DMS79 treated with DMSO at 0.1 percent for 48 hours (cell line): ENCODE measurements at regions not wholly inside any gene's neighbourhood (a gene's known extent, or its start where the extent isn't known, plus 50 kb on each side); places are given as distances from the start of the nearest gene placed in this dataset.
"Not testable (repeated sequence)": the region's sequence is repeated elsewhere in the genome, so short reads cannot be mapped to it uniquely, and the experiment has no call there.

Experiments used
- DNase-seq: peaks from one replicate; lab custom pipeline; 2025; lab: John Stamatoyannopoulos, UW

DNA sequence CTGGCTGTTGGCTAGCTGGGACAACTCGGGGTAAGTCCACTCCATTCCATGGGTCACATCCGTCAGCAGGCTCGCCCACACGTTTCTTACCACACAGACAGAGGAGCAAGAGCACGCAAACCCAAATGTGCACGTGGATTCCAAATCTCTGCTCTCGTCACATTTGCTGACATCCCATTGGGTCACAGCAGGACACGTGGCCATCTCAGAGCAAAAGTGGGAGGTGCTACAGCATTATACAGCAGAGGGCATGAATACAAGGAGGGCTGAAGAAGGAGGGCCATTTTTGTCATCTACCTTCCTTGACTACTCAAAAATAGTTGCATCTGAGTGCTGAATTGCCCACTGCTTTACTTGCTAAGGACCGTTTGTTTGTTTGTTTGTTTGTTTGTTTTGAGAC, 84.7 kb downstream of the RBBP6 start:
- DNase-seq, result no peak

DNA sequence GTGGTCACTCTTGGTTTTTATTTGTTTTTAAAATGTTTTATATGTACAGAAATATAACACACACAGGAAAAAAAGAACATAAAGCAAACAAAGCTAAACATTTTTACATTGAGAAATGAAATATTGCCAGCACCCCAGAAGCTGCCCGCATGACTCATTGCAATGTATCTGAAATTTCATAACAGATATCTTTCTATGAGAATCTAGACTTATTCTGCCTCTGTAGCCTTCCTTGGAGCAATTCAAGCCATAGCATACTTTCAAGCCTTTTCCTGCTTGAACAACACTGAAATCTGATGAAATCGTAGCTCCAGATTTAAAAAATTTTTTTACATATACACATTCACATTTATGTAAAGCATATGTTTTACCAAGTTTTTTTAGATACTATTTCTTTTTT, 86.9 kb downstream of the RBBP6 start:
- DNase-seq, result no peak

DNA sequence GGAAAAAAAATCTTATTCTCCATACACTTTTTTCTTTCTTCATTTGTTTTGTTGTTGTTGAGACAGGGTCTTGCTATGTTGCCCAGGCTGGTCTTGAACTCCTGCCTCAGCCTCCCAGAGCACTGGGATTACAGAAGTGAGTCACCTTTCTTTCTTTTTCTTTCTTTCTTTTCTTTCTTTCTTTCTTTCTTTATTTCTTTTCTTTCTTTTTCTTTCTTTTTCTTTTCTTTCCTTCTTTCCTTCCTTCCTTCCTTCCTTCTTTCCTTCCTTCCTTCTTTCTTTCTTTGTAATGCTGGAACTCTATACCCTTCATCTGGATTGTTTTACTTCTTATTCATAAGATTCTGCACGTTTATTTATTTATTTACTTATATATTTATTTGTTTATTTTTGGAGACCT, 94.5 kb upstream of the TNRC6A start:
- no peak for DNase-seq

DNA sequence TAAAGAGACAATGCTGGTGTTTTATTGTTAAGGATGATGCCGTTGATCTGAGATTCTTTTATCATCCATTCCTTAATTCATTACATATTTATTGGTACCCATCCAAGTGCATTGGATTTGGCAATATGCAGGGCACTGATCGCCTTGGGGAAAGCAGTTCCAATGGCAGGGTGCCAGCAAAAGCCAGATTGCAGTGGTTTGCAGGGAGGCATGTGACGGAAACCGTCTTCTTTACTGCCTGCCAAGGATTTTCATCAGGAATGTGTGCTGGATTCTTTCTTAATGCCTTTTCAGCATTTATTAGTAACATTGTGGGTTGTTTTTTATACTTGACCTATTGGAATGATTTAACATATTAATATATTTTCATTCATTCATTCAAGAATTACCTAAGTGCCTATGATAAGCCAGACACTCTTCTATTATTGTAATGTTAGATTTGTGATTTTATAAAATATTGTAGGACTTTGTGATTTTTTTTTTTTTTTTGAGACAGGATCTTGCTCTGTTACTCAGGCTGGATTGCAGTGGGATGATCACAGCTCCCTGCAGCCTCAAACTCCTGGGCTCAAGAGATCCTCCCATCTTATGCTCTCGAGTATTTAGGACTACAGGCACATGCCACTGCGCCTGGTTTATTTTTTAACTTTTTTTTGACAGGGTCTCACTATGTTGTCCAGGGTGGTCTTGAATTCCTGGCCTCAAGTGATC, 93.4 kb upstream of the TNRC6A start:
- peak; percentile 55 for DNase-seq

DNA sequence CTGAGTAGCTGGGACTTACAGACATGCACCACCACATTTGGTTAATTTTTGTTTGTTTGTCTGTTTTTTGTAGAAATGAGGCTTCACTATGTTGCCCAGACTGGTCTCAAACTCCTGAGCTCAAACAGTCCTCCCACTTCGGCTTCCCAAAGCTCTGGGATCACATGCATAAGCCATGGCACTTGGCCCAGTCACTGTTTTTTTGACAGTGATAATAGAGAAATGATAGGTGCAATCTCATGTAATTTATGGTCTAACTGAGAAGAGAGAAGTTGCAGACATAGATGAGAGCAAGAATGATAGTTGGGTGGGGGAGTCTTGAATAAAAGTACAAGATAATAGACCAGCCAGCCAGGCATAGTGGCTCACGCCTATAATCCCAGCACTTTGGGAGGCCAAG, 89.7 kb upstream of the TNRC6A start:
- no peak for DNase-seq

DNA sequence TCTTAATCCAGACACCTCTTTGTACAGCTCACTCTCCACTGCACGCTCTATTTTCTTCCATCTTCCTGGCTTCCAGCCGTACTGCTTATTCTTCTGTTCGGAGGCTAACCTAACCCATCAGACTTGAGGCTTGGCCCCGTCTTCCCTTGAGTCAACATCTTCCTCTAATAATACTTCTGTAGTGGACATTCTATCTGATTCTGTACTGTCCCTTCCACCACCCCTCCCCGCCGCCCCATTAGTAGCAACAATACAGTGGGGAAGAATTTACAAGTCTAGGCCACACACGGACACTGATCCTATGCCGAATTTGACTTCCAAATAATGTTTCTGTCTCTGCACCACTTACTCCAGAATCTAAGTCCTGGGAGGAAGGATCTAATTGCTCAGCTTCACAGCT, 86.0 kb upstream of the TNRC6A start:
- DNase-seq, result no peak

DNA sequence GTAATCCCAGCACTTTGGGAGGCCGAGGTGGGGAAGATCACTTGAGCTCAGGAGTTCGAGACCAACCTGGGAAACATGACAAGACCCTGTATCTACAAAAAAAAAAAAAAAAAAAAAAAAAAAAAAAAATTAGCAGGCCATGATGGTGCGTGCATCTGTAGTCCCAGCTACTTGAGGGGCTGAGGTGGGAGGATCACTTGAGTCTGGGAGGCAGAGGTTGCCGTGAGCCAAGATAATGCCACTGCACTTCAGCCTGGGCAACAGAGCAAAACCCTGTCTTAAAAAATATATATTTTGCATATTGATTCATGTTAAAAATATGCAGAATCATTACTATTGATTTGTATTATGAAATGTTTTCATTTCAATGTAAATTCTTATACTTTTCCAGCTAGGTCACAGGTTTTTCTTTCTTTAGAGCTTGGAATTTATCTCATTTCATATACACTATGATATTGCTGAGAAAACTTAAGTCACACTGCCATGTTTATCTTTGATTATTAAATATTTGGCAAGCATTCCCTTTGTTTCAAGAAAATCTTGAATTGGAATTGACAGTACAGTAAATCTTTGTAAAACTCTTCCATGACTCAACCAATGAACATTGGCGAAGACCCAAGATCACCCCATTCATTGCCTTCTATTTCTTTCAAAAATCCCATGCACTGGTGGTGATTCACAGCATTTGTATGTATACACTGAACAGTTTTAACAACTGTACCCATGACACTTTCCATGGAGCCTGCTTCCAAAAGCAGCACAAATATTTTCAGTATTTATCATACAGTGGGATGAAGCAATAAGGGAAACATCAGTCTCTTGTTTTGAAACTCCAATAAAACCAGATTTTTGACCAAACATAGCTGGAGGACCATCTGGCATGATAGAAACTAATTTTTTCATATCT, 83.5 kb upstream of the TNRC6A start:
- DNase-seq, result no peak

DNA sequence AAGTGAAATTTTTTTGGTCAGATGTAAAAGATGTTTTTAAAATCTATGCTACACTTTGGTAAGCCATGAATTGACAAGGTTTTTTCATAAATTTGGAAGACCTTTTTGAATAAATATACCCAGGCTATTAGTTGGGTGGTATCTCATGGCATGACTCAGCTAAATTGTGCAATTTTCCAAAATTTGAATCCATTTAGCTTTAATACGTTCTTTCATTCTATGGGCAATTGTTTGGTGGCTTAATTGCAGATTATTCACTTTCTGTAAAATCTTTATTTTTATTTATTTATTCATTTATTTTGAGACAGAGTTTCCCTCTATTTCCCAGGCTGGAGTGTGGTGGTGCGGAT, 82.8 kb upstream of the TNRC6A start:
- no peak for DNase-seq

DNA sequence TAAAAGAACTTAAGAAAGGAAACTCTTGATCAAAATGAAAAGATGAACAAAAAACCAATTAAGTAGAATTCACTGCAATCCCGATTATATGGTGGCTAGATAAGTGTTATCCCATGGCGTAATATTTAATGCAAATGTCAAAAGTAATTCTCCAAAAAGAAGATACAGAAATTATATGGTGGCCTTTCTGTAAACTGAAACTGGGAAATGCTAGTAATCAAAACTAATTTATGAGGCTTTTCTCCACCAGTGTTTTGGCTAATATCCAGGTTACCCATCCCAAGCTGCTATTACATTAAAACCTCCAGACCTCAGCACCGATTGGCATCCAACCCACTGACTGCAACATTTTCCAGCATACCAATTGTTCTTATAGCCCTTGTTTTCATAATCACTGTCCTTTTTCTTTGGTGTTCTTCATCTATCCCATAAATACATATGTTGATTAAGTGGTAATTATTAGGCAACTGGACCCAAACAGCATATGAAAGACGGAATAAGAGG, 77.2 kb upstream of the TNRC6A start:
- no peak for DNase-seq

DNA sequence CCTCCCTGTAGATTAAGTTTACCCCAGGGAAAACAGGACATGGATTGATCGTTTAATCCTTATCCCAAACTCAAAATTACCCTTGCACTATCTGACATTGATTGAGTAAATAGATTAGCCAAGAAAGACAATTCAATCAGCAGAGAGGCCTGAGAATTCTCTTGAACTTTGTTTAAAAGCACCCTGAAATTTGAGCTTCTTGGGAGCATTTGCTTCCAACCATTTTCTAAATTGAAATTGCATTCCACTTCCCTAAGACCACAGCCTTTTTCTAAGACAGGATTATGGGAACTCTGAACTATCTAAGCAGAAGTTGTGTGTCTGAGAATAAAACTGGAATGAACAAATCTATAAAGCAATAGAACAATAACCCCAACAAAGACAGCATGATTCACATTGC, 76.6 kb upstream of the TNRC6A start:
- no peak for DNase-seq

DNA sequence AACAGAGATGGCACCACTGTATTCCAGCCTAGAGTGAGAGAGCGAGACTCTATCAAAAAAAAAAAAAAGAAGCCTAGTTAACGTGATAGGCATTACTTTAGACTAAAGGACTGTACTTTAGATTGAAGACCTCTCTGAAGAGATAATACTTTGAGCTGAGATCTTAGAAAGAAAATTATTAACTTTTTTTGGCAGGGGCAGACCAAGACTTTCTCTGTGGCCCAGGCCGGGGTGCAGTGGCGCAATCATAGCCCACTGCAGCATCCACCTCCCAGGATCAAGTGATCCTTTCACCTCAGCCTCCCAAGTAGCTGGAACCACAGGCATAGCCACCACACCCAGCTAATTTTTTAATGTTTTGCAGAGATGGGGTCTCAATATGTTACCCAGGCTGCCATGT, 75.7 kb upstream of the TNRC6A start:
- DNase-seq, result no peak

DNA sequence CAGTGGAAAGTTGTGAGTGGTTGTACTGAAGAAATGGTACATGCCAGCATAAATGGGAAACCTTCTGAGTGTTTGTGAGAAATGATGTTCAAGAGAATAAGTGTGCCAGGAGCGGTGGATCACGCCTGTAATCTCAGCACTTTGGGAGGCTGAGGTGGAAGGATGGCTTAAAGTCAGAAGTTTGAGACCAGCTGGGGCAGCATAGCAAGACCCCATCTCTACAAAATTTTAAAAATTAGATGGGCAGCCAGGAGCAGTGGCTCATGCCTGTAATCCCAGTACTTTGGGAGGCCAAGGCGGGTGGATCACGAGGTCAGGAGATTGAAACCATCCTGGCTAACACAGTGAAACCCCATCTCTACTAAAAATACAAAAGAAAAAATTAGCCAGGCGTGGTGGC, 63.5 kb upstream of the TNRC6A start:
- DNase-seq, result not testable (repeated sequence)

DNA sequence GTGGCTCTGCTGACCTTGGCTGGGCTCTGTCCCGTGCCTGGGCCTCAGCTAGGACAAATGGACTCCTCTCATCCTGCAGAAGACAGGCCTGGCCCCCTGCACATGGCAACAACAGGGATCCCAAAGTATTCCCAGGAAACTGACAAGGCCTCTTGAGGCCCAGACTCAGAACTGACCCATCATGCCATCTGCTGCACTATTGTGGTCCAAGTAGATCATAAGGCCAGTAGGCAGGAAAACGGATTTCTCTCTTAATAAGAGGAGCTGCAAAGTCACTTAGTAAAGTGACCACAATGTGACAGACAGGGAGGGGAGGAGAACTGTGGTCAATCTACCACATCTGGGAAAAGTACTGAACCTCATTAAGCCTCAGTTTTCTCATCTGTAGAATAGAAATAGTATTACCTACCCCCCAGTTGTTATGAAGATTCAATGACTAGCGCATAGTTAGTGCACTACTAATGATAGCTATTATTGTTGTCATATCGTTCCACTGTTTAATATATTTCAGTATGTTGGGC, 62.1 kb upstream of the TNRC6A start:
- DNase-seq, result no peak

DNA sequence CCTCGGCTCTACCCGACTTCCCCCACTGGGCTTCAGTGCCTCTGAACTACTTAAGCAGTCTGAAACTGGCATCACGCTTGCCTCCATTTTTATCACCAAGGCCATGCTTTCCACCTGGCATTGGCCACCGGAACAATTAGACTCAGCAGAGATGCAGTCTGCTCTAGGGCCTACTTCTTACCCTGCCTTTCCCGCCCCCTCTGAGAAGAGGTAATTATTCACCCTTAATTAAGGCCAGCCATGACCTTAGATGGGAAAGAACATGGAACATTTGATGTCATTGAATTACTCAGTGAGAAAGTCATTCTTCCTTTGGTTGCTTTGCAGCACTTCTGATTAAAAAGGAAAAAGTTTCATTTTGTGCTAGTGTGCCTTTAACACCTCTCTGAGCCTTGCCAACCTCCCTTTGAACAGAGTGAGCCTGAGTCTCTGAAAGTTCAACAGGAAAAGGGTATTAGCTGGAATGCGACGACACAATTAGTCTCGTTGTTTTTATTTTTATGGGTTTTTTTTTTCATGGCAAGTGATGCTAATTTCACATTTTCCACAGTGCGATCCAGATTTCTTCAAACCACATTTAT, 60.9 kb upstream of the TNRC6A start:
- DNase-seq, result no peak

DNA sequence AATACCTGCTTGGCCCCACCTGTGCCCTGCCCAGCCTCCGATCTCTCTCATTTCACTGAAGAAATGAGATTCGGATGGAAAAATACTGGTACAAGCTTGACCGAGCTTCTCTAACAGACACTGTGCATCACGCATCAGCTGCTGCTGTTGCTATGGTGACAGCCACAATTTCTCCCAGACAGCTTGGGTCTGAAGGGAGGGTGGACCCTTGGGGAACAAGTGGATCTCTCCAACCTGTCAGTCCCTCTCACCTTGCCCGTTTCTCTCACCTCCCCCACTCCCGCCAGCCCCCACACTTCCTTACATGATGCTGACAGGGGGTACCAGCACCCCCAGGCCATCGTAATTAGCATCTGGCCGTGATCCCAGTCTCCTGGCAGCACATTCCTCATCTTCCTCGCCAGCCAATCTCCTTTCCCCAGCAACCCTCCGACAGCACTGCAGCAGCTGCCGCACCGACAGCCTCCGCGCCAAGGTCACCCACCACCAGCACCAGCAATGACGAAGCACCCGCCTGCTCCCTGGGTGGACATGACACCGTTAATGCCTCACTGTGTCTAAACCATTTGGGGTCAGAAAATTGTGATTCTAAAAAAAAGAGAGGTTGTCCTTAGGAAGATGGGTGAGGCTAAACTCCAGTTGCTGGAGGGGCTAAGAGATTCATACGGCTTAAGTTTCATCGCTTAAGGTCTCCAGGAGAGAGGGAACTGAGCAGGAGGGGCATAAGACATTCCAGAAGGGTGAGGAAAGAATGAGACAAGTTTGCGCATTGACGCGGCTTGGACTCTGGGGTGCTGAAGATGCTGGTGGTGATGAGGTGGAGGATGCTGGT, 58.6 kb upstream of the TNRC6A start:
- peak; percentile 69 for DNase-seq

DNA sequence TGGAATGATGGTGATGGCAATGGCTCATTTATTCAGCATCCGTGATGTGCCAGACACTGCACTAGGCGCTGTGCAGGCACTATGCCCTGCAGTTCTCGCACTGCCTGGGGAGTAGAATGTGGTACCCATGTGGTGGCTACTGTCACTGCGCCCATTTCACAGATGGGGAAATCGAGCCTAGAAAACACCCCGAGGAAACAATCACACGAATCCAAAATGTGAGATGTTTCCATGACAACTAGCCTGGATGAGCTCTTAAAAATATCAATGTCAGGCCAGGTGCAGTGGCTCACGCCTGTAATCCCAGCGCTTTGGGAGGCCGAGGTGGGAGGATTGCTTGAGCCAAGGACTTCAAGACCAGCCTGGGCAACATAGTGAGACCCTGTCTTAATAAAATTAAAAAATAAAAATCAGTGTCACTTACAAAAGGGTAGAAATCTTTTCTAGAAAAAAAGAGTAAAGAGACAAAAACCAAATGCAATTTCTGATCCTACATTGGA, 57.9 kb upstream of the TNRC6A start:
- DNase-seq, result no peak

DNA sequence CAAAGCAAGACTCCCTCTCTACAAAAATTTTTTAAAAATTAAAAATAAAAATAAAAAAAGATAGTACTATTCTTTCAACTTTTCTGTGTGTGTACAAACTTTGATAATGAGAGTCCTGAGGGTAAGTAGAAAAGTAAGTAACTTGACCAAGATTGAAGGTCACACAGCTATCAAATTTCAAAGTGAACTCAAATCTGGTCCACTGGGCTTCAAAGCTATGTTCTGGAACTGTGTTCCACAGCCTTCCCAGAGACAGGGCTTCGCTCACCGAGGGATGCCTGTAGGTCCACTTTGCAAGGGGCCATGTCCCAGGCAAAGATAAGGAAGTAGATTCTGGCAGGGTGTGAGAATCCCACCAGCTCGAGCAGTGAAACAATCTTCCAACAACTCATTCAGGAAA, 56.3 kb upstream of the TNRC6A start:
- DNase-seq, result no peak

DNA sequence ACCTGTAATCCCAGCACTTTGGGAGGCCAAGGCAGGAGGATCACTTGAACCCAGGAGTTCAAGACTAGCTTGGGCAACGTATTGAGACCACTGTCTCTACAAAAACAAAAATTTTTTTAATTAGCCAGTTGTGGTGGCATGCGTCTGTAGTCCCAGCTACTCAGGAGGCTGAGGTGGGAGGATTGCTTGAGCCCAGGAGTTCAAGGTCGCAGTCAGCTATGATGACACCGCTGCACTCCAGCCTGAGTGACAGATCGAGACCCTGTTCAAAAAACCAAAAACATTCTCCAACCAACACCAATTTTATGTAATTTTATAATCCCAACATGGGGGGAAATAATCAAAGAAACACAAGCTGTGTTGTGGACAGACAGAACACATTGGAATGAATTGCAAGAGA, 54.6 kb upstream of the TNRC6A start:
- no peak for DNase-seq

DNA sequence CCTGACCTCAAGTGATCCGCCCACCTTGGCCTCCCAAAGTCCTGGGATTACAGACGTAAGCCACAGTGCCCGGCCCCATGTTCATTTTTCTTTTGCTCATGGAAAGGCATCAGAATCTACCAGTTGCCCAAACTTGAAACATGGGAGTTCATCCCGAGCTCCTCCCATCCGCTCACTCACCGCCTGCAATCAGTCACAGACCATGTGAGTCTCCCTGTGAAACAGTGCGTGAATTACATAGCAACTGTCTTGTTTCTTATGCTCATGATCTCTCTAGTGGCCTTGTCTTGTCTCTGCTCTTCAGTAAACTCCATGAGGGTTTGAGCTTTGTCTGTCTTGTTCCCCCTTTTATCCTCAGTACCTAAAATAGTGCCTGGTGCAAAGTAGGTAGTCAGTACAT, 52.1 kb upstream of the TNRC6A start:
- DNase-seq, result no peak
